CD14-positive monocyte (primary cell): ENCODE measurements at regions not wholly inside any gene's neighbourhood (a gene's known extent, or its start where the extent isn't known, plus 50 kb on each side); places are given as distances from the start of the nearest gene placed in this dataset.

Experiments used
- DNase-seq, 3 donors: peaks; one replicate each; pipeline ENCODE4 v3.0.0-alpha.2; 2011 to 2022
- H2AFZ ChIP-seq: 2 replicates; pipeline ENCODE4 v1.6.0; 2012; ENCODE audit warnings: mild to moderate bottlenecking, low read depth, low read length, inconsistent platforms; ENCODE audit not compliant: insufficient read depth, poor library complexity, severe bottlenecking
- H3K27ac ChIP-seq, 2 donors: 1 replicate in 1 of 2; 2 replicates in 1 of 2; pipeline ENCODE4 v1.5.1; 2012 to 2013; ENCODE audit warnings: low read length in 2 of 2, control low read depth in 1 of 2, inconsistent platforms in 1 of 2, low read depth in 1 of 2, mild to moderate bottlenecking in 1 of 2
- H3K27me3 ChIP-seq, 2 donors: one replicate each; pipeline versions ENCODE4 v1.6.0 to v1.6.1; 2011 to 2013; ENCODE audit warnings: low read length in 2 of 2; ENCODE audit not compliant: control insufficient read depth in 2 of 2, insufficient read depth in 2 of 2
- H3K36me3 ChIP-seq, 2 donors: replicated peaks in 1 of 2; 1 replicate in 1 of 2; 2 replicates in 1 of 2; pipeline versions ENCODE4 v1.5.1 to v1.6.1; 2012 to 2013; ENCODE audit warnings: low read length in 2 of 2, control low read depth in 1 of 2, inconsistent platforms in 1 of 2, mild to moderate bottlenecking in 1 of 2; ENCODE audit not compliant: insufficient read depth in 2 of 2, control insufficient read depth in 1 of 2
- H3K4me1 ChIP-seq, 2 donors: 1 replicate in 1 of 2; 2 replicates in 1 of 2; pipeline versions ENCODE4 v1.5.1 to v1.6.1; 2012 to 2013; ENCODE audit warnings: low read length in 2 of 2, control low read depth in 1 of 2, inconsistent platforms in 1 of 2, mild to moderate bottlenecking in 1 of 2, moderate library complexity in 1 of 2; ENCODE audit not compliant: insufficient read depth in 2 of 2, control insufficient read depth in 1 of 2
- H3K4me2 ChIP-seq: replicated peaks from 2 replicates; pipeline ENCODE3; 2012; ENCODE audit warnings: low read length, moderate library complexity, mild to moderate bottlenecking; ENCODE audit not compliant: poor library complexity, severe bottlenecking; ENCODE audit errors: extremely low read depth
- H3K4me3 ChIP-seq, 3 experiments: fragments of 200-600 bp in 1 of 3; sonication (generic) in 1 of 3; replicated peaks in 1 of 3; 1 replicate in 2 of 3; 2 replicates in 1 of 3; pipeline ENCODE4 v1.5.1; 2011 to 2013; ENCODE audit warnings: low read length in 3 of 3, mild to moderate bottlenecking in 3 of 3, control low read depth in 2 of 3, low read depth in 2 of 3, inconsistent platforms in 1 of 3, moderate library complexity in 1 of 3
- H3K79me2 ChIP-seq: 2 replicates; pipeline ENCODE4 v1.6.0; 2012; ENCODE audit warnings: mild to moderate bottlenecking, control low read depth, inconsistent platforms, low read length, moderate library complexity; ENCODE audit not compliant: insufficient read depth
- H3K9ac ChIP-seq: 2 replicates; pipeline ENCODE4 v1.6.0; 2017; ENCODE audit warnings: low read length, mild to moderate bottlenecking; ENCODE audit not compliant: insufficient read depth, poor library complexity, severe bottlenecking
- H3K9me3 ChIP-seq, 2 donors: replicated peaks in 1 of 2; 1 replicate in 1 of 2; 2 replicates in 1 of 2; pipeline versions ENCODE4 v1.5.1 to v1.6.1; 2012 to 2013; ENCODE audit warnings: low read length in 2 of 2, control low read depth in 1 of 2; ENCODE audit not compliant: control insufficient read depth in 1 of 2, insufficient read depth in 1 of 2
- H4K20me1 ChIP-seq: 2 replicates; pipeline ENCODE4 v1.6.0; 2012; ENCODE audit warnings: mild to moderate bottlenecking, low read length, control low read depth, moderate library complexity; ENCODE audit not compliant: insufficient read depth
- H3K27ac Mint-ChIP-seq, 7 donors: one replicate each; pipeline ENCODE4 v1.8.0; 2020; ENCODE audit warnings: mild to moderate bottlenecking in 7 of 7, mixed read lengths in 7 of 7, moderate library complexity in 6 of 7, inconsistent platforms in 2 of 7
- H3K27me3 Mint-ChIP-seq, 3 donors: one replicate each; pipeline ENCODE4 v1.8.0; 2021 to 2022; ENCODE audit warnings: low read depth in 3 of 3, mild to moderate bottlenecking in 3 of 3, mixed read lengths in 3 of 3, moderate library complexity in 3 of 3, inconsistent platforms in 1 of 3
- H3K36me3 Mint-ChIP-seq, 2 donors: one replicate each; pipeline ENCODE4 v1.8.0; 2020; ENCODE audit warnings: mixed read lengths in 2 of 2, inconsistent platforms in 1 of 2, mild to moderate bottlenecking in 1 of 2
- H3K4me1 Mint-ChIP-seq: one replicate; pipeline ENCODE4 v1.8.0; 2020; ENCODE audit warnings: mild to moderate bottlenecking, mixed read lengths
- H3K4me3 Mint-ChIP-seq, 2 donors: one replicate each; pipeline ENCODE4 v1.8.0; 2020; ENCODE audit warnings: mild to moderate bottlenecking in 2 of 2, mixed read lengths in 2 of 2, moderate library complexity in 1 of 2
- H3K9me3 Mint-ChIP-seq, 7 donors: one replicate each; pipeline ENCODE4 v1.8.0; 2020 to 2022; ENCODE audit warnings: mixed read lengths in 7 of 7, mild to moderate bottlenecking in 6 of 7, moderate library complexity in 6 of 7, inconsistent platforms in 2 of 7
- CTCF ChIP-seq: fragments of 200-600 bp; IDR thresholded peaks from one replicate; pipeline ENCODE4 v1.8.0; 2022; ENCODE audit warnings: antibody characterized with exemption, mild to moderate bottlenecking
- intact Hi-C, 2 donors: fragments of 100-400 bp; cut with micrococcal nuclease; formaldehyde crosslinking; loops; one replicate each; pipeline versions ENCODE4 v1.15.0 to v1.15.1; 2023

GRCh38 chr1:238264951-238265350 lies 374.2 kb upstream of the ZP4 start:
- peaks cover 10 to 16% of the 10 kb centered on the region in 2 donors for H3K4me1 ChIP-seq
- intact Hi-C loops = no loop called here
- no peaks in the 10 kb centered on the region for H3K27me3 ChIP-seq
- H3K9ac ChIP-seq = no peak overlapping the region
- peak overlapping the region; percentile 47 for H3K4me2 ChIP-seq
- H3K9me3 Mint-ChIP-seq = peaks cover 2 to 16% (median 7%) of the 10 kb centered on the region in 7 donors
- H3K79me2 ChIP-seq = no peaks in the 10 kb centered on the region
- H3K27ac ChIP-seq = peak overlapping the region in 1 of 2 donors; percentile 57
- H3K36me3 Mint-ChIP-seq = no peaks in the 10 kb centered on the region
- H3K4me3 Mint-ChIP-seq = no peak overlapping the region
- peak in 1 of 3 donors; percentile 27 for DNase-seq
- H4K20me1 ChIP-seq = no peaks in the 10 kb centered on the region
- peaks cover 0 to 4% (median 0%) of the 10 kb centered on the region in 3 donors for H3K27me3 Mint-ChIP-seq
- peak overlapping the region in 3 of 7 donors; percentile 20 to 44 (median 30) for H3K27ac Mint-ChIP-seq
- no peak for TF ChIP-seq CTCF
- peaks cover 0 to 11% of the 10 kb centered on the region in 2 donors for H3K9me3 ChIP-seq
- peaks cover 20% of the 10 kb centered on the region for H3K4me1 Mint-ChIP-seq
- H2AFZ ChIP-seq = no peak overlapping the region
- no peaks in the 10 kb centered on the region for H3K36me3 ChIP-seq
- no peak overlapping the region for H3K4me3 ChIP-seq

- TF ChIP-seq CTCF = no peak
- no peak overlapping the region for H2AFZ ChIP-seq
- no peak overlapping the region for H3K9ac ChIP-seq
- H3K79me2 ChIP-seq = no peaks in the 10 kb centered on the region
- H3K27ac Mint-ChIP-seq = no peak overlapping the region
- DNase-seq = no peak
- no peaks in the 10 kb centered on the region for H3K9me3 ChIP-seq
- intact Hi-C loops = no loop called here
- no peak overlapping the region for H3K4me3 Mint-ChIP-seq
- no peaks in the 10 kb centered on the region for H4K20me1 ChIP-seq
- H3K36me3 ChIP-seq = no peaks in the 10 kb centered on the region
- no peaks in the 10 kb centered on the region for H3K27me3 ChIP-seq
- H3K27ac ChIP-seq = no peak overlapping the region
- no peak overlapping the region for H3K4me3 ChIP-seq
- no peaks in the 10 kb centered on the region for H3K4me1 Mint-ChIP-seq
- no peak overlapping the region for H3K4me2 ChIP-seq
- H3K9me3 Mint-ChIP-seq = peaks cover 0 to 4% (median 0%) of the 10 kb centered on the region in 7 donors
- H3K4me1 ChIP-seq = no peaks in the 10 kb centered on the region
- H3K36me3 Mint-ChIP-seq = no peaks in the 10 kb centered on the region
- H3K27me3 Mint-ChIP-seq = peaks cover 0 to 4% (median 0%) of the 10 kb centered on the region in 3 donors
Observed at GRCh38 chr1:238258510-238258909, 367.8 kb upstream of the ZP4 start.
